ENCODE measurements at regions not wholly inside any gene's neighbourhood (a gene's known extent, or its start where the extent isn't known, plus 50 kb on each side); places are given as distances from the start of the nearest gene placed in this dataset.

GRCh38 chr22:49604732-49605302 lies 222.9 kb downstream of the BRD1 start:
- DNase-seq (ENCODE audit: low read depth in 2 of 2), result no peak

DNA sequence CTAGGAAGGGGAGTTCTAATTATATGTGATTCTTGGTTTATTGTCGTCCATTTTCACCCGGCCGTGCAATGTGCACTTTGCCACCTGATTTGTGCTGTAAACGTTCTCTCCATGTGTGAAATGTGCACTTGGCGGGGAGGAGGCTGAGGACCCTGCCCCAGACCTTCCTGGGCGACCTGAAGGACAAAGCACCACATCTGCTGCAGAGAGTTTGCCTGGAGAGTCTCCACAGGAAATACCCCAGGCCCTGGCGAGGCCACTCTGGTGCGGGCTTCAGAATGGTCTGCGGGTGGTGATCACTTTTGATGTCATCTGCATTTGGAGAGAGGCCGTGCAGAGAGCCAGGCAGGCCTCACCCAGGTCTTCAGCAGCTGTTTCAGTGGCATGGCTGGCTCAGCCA lies 224.7 kb downstream of the BRD1 start:
- no peak for DNase-seq (ENCODE audit: low read depth in 2 of 2)

- no peak for DNase-seq (ENCODE audit: low read depth in 2 of 2)
Measured at GRCh38 chr22:49602481-49602880, 225.2 kb downstream of the BRD1 start.

- no peak for DNase-seq (ENCODE audit: low read depth in 2 of 2)
Measured at GRCh38 chr22:49601614-49602321, 225.9 kb downstream of the BRD1 start.

- DNase-seq (ENCODE audit: low read depth in 2 of 2), result no peak
Measured at GRCh38 chr22:49600891-49601431, 226.7 kb downstream of the BRD1 start.

- no peak for DNase-seq (ENCODE audit: low read depth in 2 of 2)
Measured at GRCh38 chr22:49600468-49600867, 227.2 kb downstream of the BRD1 start.

- DNase-seq (ENCODE audit: low read depth in 2 of 2), result no peak
Measured at GRCh38 chr22:49599691-49600455, 227.8 kb downstream of the BRD1 start.

DNA sequence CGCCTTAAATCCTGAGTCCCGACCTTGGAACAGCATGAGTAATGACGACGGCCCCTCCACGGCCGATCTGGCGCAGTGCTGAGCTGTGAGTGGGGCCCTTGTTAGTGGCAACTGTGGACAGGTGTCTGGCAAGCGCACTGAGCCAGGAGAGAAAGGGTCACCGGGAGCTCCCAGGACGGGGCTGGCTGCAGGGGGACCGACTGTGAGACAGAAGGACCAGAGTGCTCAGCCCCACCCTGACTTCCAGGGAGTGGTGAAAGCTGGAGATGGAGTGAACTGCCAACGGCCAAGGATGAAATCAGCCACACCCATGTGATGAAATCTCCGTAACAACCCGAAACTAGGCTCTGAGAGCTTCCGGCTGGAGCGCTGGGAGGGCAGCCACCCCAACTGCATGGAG lies 228.6 kb downstream of the BRD1 start:
- no peak for DNase-seq (ENCODE audit: low read depth in 2 of 2)

DNA sequence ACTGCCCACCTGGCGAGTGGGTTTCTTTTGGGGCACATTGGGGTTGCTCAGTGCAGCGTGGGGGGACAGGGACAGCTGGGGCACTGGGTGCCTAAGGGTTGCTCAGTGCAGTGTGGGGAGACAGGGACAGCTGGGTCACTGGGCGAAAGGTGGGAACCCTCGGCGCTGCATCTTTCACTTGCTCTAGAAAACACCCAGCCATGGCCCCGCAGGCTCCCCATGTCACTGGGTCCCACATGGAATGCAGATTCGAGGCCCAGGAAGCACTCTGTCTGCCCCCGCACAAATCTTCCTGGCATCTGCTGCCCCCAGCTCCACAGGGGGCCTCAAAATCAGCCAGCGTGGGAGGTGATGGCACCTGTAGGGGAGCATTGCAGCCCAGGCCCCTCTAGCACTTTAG lies 229.3 kb downstream of the BRD1 start:
- no peak for DNase-seq (ENCODE audit: low read depth in 2 of 2)

DNA sequence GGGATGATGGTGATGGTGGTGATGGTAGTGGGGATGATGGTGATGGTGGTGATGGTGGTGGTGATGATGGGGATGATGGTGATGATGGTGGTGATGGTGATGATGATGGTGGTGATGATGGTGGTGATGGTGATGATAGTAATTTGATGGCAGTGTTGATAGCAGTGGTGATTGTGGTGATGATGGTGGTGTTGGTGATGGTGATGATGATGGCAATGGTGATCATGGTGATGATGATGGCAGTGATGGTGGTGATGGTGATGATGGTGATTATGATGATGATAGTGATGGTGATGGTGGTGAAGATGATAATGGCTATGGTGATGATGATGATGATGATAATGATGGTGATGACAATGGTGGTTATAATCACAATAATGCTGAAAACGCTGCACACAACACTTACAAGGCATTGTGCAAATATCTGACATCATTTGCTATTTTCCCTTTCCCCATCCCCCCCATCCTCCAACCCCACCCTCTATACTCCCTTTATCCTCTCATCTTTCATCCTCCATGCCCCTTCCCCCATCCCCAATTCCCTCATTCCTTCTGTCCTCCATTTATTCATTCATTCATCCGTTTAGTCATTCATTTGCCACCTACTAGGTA lies 230.1 kb downstream of the BRD1 start:
- DNase-seq (ENCODE audit: low read depth in 2 of 2), result no peak

- DNase-seq (ENCODE audit: low read depth in 2 of 2), result no peak
Measured at GRCh38 chr22:49595465-49596078, 232.1 kb downstream of the BRD1 start.

- no peak for DNase-seq (ENCODE audit: low read depth in 2 of 2)
Measured at GRCh38 chr22:49594078-49594477, 233.6 kb downstream of the BRD1 start.

GRCh38 chr22:49593509-49593908 lies 234.2 kb downstream of the BRD1 start:
- DNase-seq (ENCODE audit: low read depth in 2 of 2), result no peak

- DNase-seq (ENCODE audit: low read depth in 2 of 2), result no peak
Measured at GRCh38 chr22:49592780-49593501, 234.7 kb downstream of the BRD1 start.

GRCh38 chr22:49590851-49591445 lies 236.7 kb downstream of the BRD1 start:
- DNase-seq (ENCODE audit: low read depth in 2 of 2), result no peak

GRCh38 chr22:49590381-49590780 lies 237.3 kb downstream of the BRD1 start:
- DNase-seq (ENCODE audit: low read depth in 2 of 2), result no peak

GRCh38 chr22:49589811-49590210 lies 237.9 kb downstream of the BRD1 start:
- no peak for DNase-seq (ENCODE audit: low read depth in 2 of 2)

DNA sequence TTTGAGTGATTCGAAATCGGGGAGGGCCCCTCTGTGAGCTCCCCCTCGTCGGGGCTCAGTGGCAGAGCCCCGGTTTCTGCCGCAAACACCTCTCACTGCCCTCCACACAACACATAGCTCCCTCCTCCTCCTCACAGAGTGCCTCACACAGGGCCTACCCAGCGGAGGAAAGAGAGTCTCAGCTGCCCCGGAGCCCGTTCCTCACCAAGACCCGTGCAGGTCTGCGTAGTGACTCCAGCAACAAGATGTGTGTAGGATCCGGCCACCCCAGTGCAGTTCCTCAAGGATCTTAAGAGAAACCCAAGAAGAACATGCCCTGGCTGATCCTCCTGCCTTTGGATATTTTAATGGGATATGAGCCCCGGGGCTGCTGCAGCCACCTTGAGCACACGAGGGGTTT lies 238.4 kb downstream of the BRD1 start:
- DNase-seq (ENCODE audit: low read depth in 2 of 2), result no peak

DNA sequence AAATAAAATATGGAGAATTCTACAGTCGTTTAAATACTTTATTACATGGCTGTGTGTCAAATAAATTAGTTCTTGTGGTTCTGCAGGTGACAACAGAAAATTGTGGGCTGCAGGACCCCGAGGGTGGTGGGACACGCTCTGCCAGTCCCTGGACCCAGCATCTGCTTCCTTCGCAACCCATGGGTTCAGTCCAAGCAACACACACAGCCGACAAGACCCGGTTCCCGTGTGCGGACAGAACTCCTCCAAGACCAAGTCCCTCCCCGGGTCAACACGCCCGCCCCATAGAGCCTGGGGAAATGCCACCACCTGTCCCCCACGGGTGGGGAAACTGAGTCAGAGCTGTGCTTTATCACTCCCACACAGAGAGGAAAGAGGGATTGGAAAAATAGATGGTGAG lies 238.9 kb downstream of the BRD1 start:
- no peak for DNase-seq (ENCODE audit: low read depth in 2 of 2)

GRCh38 chr22:49587987-49588386 lies 239.7 kb downstream of the BRD1 start:
- no peak for DNase-seq (ENCODE audit: low read depth in 2 of 2)

DNA sequence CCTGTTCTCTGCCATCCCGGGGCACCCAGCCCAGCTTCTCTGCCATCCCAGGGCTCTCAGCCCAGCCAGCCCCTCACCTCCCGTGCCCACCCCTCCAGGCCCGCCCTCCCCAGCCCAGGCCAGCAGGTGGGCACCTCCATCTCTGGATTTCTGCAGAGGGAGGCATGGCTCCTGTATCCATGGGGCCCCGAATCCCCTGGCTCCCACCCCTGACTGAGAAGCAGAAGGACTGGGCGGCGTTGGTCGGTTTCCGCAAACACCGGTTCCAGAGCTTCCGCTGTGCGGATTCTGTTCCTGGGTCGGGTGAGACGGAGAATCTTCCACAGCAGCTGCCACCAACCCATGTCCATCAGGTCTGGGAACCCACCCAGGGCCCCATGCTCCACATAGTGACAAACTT lies 240.3 kb downstream of the BRD1 start:
- no peak for DNase-seq (ENCODE audit: low read depth in 2 of 2)
